OCI-LY3 (cell line): ENCODE measurements at regions not wholly inside any gene's neighbourhood (a gene's known extent, or its start where the extent isn't known, plus 50 kb on each side); places are given as distances from the start of the nearest gene placed in this dataset.

Source experiments
- EZH2phosphoT487 ChIP-seq: fragments of 200-600 bp; shearing (Covaris generic); IDR thresholded peaks from 2 replicates; pipeline ENCODE4 v1.6.1; 2018; ENCODE audit warnings: antibody characterized with exemption, mixed run types, low read depth
- TF ChIP-seq, protein P1 (sequence below): fragments of 200-600, 300-600 bp; sonication (generic); IDR thresholded peaks from 2 replicates; pipeline ENCODE4 v1.5.1; 2014; ENCODE audit warnings: antibody characterized with exemption, low read length, low read depth

DNA sequence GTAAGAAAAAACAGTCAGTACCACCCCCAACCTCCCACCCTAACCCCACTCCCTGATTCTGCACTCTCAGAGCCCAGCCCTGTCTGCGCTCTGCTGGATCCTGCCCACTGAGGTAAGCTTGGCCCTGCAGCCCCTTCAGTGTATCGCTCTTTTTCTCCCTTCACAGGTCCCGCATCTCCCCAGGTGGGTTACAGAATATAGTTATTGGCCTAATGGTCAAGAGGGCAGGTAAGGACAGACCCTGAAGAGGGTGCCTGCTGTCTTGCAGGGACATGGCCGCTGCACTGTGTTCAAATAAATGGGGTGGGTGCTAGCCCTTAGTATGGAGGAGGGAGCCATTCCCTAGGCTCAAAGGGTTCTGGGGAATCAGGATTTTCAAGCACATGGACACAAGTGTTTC is 135.7 kb downstream of the ADSS2 start:
- TF ChIP-seq, protein P1, sequence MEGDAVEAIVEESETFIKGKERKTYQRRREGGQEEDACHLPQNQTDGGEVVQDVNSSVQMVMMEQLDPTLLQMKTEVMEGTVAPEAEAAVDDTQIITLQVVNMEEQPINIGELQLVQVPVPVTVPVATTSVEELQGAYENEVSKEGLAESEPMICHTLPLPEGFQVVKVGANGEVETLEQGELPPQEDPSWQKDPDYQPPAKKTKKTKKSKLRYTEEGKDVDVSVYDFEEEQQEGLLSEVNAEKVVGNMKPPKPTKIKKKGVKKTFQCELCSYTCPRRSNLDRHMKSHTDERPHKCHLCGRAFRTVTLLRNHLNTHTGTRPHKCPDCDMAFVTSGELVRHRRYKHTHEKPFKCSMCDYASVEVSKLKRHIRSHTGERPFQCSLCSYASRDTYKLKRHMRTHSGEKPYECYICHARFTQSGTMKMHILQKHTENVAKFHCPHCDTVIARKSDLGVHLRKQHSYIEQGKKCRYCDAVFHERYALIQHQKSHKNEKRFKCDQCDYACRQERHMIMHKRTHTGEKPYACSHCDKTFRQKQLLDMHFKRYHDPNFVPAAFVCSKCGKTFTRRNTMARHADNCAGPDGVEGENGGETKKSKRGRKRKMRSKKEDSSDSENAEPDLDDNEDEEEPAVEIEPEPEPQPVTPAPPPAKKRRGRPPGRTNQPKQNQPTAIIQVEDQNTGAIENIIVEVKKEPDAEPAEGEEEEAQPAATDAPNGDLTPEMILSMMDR, result no peak
- no peak for TF ChIP-seq EZH2phosphoT487
